Activated CD8-positive, alpha-beta memory T cell treated with anti-CD3 and anti-CD28 coated beads, Interleukin-2, amount 10 ng/mL, durations not matched to agents 7 days and 5 days (primary cell): ENCODE measurements at regions not wholly inside any gene's neighbourhood (a gene's known extent, or its start where the extent isn't known, plus 50 kb on each side); places are given as distances from the start of the nearest gene placed in this dataset.

Experiments
- ATAC-seq: fragments of 150-1000 bp; cut with Tn5 transposase; one replicate; pipeline ENCODE4 v1.10.0; 2021; ENCODE audit warnings: moderate library complexity
- CTCF ChIA-PET: fragments of 350-600 bp; sonication (Branson Sonifier 250); formaldehyde crosslinking; loops from one replicate; lab custom pipeline; 2021; ENCODE audit warnings: antibody characterized with exemption; lab: Charles Lee
- DNase-seq: peaks from one replicate; pipeline ENCODE4 v3.0.0-alpha.2; 2020
- H3K27ac Mint-ChIP-seq: one replicate; pipeline ENCODE4 v1.8.0; 2021; ENCODE audit warnings: mild to moderate bottlenecking, mixed read lengths
- H3K27me3 Mint-ChIP-seq: one replicate; pipeline ENCODE4 v1.8.0; 2021; ENCODE audit warnings: mixed read lengths
- H3K36me3 Mint-ChIP-seq: one replicate; pipeline ENCODE4 v1.8.0; 2021; ENCODE audit warnings: mild to moderate bottlenecking, mixed read lengths
- H3K4me1 Mint-ChIP-seq: one replicate; pipeline ENCODE4 v1.8.0; 2021; ENCODE audit warnings: mixed read lengths
- H3K4me3 Mint-ChIP-seq: one replicate; pipeline ENCODE4 v1.8.0; 2021; ENCODE audit warnings: mild to moderate bottlenecking, moderate library complexity, mixed read lengths
- H3K9me3 Mint-ChIP-seq: one replicate; pipeline ENCODE4 v1.8.0; 2022; ENCODE audit warnings: low read depth, mixed read lengths

DNA sequence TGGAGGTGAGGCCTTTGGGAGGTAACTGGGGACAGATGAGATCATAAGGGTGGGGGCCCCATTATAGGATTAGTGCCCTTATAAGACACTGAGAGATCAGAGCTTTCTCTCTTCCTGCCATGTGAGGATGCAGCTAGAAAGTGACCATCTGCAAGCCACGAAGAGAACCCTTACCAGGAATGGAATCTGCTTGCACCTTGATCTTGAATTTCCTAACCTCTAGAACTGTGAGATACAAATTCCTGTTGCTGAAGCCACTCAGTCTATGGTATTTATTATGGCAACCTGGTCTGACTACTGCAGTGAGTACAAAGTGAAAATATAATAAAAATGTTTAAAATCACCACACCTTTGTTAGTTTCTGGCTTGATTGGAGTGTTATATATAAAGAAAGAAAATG is 388.0 kb downstream of the LMO7 start:
- Mint-ChIP-seq H3K4me3 (no peak overlapping the region), H3K27ac (no peak overlapping the region), H3K36me3 (no peaks in the 10 kb centered on the region), H3K4me1 (no peaks in the 10 kb centered on the region), H3K9me3 (no peaks in the 10 kb centered on the region), H3K27me3 (peaks cover 4% of the 10 kb centered on the region)
- CTCF ChIA-PET, result interaction anchor here (1.5 kb wide), 1 partner anchor 148 kb away, joined by 4 read pairs; no protein-coding TSS in a partner anchor
- no peak for ATAC-seq
- DNase-seq, result no peak

DNA sequence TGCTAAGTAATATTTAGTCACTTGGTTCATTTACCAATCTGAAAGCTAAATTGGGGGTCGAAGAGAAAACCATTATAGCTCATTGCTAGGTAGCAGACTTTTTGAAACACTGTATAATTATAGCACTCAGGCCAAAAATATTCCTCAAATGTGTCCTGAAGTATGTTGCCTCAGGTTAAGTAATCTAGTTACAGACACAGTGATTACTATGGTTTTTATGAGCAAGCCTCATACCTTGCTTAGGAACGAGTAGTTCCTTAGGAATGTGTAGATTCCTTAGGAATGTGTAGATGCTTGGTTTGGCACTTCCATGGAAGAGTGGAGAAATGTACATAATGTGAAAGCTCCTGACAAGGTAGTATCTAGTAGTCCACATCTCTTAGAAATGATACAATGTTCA is 387.5 kb downstream of the LMO7 start:
- Mint-ChIP-seq H3K27ac (no peak overlapping the region), H3K4me1 (no peaks in the 10 kb centered on the region), H3K36me3 (no peaks in the 10 kb centered on the region), H3K27me3 (peaks cover 4% of the 10 kb centered on the region), H3K4me3 (no peak overlapping the region), H3K9me3 (no peaks in the 10 kb centered on the region)
- CTCF ChIA-PET, result interaction anchor here (1.5 kb wide), 1 partner anchor 148 kb away, joined by 4 read pairs; no protein-coding TSS in a partner anchor
- ATAC-seq, result no peak
- no peak for DNase-seq

DNA sequence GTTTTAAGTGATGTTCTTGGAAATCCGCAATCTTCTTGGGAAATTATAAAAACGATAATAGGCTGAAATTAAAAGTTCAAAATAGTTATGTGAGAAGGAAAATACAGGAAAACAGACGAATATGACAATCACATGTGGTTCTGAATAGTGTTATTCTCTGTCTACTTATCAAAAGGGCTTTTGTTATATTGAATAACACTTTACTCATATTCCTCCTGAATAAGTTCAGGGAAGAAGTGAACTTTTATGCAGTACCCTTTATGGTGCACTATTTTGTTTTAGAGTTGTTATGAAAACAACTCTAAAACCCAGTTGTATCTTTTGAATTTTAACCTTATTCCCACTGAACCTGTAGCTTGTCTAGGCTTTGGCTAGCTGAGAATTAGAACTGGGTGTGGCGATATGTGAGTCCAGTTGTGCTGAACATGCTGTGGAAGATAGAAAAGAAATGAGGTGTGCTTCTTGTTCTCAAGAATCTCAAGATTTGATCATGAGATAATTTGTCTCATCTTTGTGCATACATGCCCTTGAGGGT is 384.4 kb downstream of the LMO7 start:
- Mint-ChIP-seq H3K27ac (no peak overlapping the region), H3K9me3 (no peaks in the 10 kb centered on the region), H3K4me1 (no peaks in the 10 kb centered on the region), H3K36me3 (no peaks in the 10 kb centered on the region), H3K27me3 (peaks cover 3% of the 10 kb centered on the region), H3K4me3 (no peak overlapping the region)
- CTCF ChIA-PET, result no interaction called here
- ATAC-seq (no peak), DNase-seq (no peak)

DNA sequence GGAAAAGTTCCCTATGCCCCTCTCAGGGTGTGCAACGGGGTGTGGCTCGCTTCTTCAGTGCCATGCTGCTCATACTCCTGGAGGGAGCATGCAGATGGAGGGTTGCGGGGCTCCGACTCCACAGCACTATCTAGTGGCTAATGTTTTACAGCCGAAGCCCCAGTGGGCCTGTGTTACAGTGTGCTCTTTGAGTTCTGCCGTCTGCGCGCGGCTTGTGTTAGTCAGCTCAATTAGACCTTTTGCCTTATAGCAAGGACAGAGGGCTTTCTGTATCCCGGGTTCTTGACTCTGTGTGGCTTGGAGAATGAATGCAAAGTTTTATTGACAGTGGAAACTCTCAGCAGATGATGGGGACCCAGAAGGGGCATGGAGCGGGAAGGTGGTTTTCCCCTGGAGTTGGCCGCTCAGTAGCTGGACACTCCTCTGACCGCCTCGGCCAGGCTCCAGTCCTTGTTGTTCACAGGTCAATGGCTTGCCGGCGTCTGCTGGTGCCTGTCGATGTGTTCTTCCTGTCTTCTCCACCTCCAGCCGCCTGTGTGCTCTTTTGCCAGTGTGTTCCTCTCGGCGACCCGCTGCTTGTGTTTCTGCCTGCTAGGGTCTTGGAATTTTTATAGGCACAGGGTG is 383.4 kb downstream of the LMO7 start:
- Mint-ChIP-seq H3K4me3 (no peak overlapping the region), H3K36me3 (no peaks in the 10 kb centered on the region), H3K27ac (no peak overlapping the region), H3K27me3 (peaks cover 3% of the 10 kb centered on the region), H3K4me1 (no peaks in the 10 kb centered on the region), H3K9me3 (no peaks in the 10 kb centered on the region)
- CTCF ChIA-PET, result no interaction called here
- DNase-seq, result no peak
- no peak for ATAC-seq

DNA sequence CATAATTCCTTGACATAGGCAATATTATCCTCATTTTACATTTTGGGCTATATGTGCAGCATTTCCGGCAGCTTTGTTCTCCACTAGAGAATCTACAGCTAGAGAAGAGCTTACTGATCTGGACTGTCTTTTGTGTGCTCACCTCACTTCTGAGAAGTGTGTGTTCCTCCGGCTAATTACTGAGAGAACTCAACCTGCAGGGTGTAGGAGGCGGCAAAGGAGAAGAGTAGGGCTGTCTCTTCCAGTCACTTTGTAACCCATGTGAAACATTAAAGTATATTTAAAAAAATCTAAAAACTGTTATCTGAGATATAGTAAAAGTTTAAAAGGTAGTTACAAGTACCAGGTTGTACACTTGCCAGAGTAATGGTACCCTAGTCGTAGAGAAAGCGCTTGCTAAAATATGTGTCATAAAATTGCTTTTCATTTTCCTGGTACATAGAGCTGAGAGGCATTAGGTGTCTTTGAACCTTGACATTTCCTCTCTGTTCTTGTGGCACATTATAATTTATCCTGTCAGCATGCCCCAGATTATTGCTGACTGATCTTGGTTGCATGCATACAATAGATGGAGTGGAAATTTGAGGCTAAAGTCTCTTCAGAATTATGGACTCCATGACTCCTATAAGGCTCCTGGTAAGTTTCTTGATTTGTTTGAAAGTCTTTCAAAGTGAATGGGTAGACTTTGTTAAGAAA is 381.9 kb downstream of the LMO7 start:
- no peaks in the 10 kb centered on the region for H3K36me3 Mint-ChIP-seq
- DNase-seq, result no peak
- H3K27me3 Mint-ChIP-seq, result no peaks in the 10 kb centered on the region
- H3K4me1 Mint-ChIP-seq, result no peaks in the 10 kb centered on the region
- CTCF ChIA-PET, result interaction anchor here (1.2 to 1.5 kb wide), 2 partner anchors 12 to 142 kb away, joined by 4 to 6 read pairs; no protein-coding TSS in a partner anchor
- no peak for ATAC-seq
- H3K4me3 Mint-ChIP-seq, result no peak overlapping the region
- H3K27ac Mint-ChIP-seq, result no peak overlapping the region
- H3K9me3 Mint-ChIP-seq, result no peaks in the 10 kb centered on the region

DNA sequence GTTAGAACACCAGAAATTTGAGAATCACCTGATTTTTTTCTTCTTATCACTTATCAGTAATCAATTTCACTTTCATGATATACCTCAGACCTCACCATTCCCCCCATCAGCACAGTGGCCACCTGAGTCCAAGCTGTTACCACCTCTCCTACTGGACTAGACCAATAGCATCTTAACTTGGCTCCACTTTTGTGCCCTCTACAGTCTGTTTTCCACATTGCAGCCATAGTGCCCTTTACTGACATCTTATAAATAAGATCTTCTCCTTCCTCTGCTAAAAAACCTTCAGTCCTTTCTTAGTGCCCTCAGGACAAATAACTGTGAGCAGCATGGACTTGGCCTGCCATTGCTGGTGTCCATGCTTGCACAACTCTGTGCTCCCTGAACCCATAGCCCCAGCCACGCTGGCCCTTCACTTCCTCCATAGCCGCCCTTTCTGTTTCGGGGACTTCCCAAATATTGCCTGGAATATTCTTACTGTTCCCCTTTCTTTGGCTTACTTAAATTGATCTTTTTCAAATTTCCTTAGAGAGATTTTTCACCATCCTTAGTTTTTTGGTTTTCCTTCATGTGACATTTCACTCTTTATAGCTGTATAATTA is 380.8 kb downstream of the LMO7 start:
- Mint-ChIP-seq H3K27me3 (no peaks in the 10 kb centered on the region), H3K4me1 (no peaks in the 10 kb centered on the region), H3K4me3 (no peak overlapping the region), H3K36me3 (no peaks in the 10 kb centered on the region), H3K27ac (no peak overlapping the region), H3K9me3 (no peaks in the 10 kb centered on the region)
- CTCF ChIA-PET, result interaction anchor here (1.2 to 1.5 kb wide), 2 partner anchors 13 to 140 kb away, joined by 4 to 6 read pairs; no protein-coding TSS in a partner anchor
- peak; percentile 51 for ATAC-seq
- no peak for DNase-seq

DNA sequence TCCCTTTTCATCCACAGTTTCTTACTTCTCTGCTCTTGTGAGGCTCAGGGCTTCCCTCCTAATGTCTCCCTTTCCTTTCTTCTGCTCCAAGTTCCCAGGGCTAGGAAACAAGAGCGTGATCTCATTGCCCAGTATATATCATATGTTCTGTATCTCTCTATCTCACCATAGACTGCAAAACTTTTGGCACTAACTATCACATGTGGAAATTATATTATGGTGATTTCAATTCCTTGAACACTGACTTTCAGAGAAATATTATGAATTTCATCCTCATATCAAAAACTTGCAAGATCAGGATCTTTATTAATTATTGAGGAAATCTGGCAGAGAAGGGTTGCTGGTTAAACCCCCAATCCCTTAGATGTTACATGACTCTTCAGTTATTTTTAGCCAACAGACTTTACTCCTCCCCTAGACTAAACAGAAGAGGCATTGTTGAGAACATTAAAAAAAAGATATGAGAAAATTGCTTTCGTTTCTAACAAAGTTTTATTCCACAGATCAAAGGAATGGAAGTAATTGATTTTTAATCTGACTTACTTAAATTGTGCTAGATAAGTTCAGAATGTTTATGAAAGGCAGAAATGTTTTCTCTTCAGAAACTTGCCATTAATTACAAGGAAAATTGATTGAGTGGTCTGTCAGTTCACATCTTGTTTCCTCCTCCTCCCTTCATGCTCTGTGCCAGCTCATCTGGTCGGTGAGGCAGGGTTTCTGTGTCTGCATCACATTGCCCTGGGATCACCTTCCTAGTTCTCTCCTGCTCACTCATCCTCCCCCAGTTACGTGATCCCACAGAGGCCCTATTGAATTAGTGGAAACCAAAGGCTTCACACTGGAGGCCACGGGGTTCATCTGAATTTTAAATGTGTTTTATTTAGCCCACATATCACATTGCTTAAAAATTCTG is 378.5 kb downstream of the LMO7 start:
- no peak for ATAC-seq

DNA sequence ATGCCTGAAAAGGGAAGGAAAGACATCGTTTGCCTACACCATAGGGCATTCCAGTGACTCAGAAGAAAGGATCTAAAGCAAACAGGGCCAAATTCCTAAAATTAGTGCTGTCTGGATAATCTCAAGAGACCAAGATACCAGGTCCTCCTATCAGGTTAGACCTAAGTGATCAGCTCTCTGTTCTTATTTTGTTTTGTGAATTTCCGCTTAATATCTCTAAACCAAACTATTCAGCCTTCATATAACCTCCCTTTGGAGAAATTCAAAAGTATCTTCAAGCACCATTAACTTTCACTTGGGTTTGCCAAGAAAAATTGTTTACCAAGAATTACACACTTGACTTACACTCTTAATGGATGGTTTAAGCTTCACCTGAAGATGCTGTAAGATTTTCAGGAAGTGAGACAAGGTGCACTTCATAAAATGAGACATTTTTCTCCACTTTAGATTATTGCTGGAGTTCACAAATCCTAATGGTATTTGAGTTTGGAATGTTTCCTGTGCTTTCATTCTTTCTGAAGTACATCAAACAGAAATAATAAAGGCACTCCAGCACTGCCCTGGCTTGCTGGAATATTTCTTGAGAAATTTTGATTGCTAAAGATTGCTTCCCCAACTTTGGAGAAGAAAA is 376.1 kb downstream of the LMO7 start:
- no peak overlapping the region for H3K27ac Mint-ChIP-seq
- DNase-seq (no peak), ATAC-seq (no peak)
- peaks cover 3% of the 10 kb centered on the region for H3K27me3 Mint-ChIP-seq
- H3K9me3 Mint-ChIP-seq, result no peaks in the 10 kb centered on the region
- H3K4me1 Mint-ChIP-seq, result no peaks in the 10 kb centered on the region
- no peaks in the 10 kb centered on the region for H3K36me3 Mint-ChIP-seq
- H3K4me3 Mint-ChIP-seq, result no peak overlapping the region
- CTCF ChIA-PET, result no interaction called here

More for the DNA sequence above, 378.5 kb downstream of the LMO7 start:
- no peaks in the 10 kb centered on the region for H3K36me3 Mint-ChIP-seq
- no peak for DNase-seq
- H3K4me1 Mint-ChIP-seq, result no peaks in the 10 kb centered on the region
- H3K9me3 Mint-ChIP-seq, result no peaks in the 10 kb centered on the region
- no peaks in the 10 kb centered on the region for H3K27me3 Mint-ChIP-seq
- no peak overlapping the region for H3K4me3 Mint-ChIP-seq
- CTCF ChIA-PET, result no interaction called here
- H3K27ac Mint-ChIP-seq, result no peak overlapping the region

DNA sequence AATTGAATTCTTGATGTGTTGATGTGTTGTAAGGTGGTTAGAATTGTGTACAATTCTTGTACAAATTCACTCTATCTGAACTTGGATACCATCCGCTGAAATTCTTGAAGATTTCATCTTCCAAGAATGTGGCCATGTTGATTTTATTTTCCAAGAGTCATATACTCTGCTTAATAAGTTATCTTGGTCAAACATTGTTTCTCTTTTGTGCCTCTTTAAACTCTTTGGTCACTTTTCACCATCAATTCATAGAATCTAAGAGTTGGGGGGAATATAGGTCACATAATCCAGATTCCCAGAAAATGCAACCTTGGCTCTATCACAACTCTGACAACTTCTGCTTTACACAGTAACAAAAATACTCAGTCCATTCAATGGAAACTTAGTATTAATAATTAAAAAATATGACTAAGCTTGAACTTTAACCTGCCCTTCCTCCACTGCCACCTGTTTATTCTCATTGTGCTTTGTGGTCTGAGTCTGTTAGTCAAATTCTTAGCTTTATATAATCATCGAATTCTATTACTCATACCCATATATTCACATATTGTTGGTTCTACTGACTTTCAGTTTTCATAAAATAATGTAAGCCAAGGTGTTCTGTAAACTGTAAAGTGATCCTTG is 373.2 kb downstream of the LMO7 start:
- Mint-ChIP-seq H3K4me3 (no peak overlapping the region), H3K36me3 (no peaks in the 10 kb centered on the region), H3K9me3 (no peaks in the 10 kb centered on the region), H3K4me1 (no peaks in the 10 kb centered on the region), H3K27ac (no peak overlapping the region), H3K27me3 (peaks cover 3% of the 10 kb centered on the region)
- no peak for ATAC-seq
- CTCF ChIA-PET, result no interaction called here
- no peak for DNase-seq

DNA sequence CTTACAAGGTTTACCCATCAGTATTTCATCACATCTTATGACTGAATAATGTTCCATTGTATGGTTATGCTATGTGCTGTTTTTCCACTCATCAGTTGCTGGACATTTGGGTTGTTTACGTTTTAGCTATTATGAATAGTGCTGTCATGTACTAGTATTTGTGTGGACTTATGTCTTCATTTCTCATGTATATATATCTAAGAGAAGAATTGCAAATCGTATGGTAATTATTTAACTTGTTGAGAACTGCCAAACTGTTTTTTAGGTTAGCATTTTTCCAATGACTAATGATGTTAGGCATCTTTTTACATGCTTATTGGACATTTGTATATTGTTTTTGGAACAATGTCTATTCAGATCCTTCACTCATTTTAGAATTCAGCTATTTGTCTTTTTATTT is 368.3 kb downstream of the LMO7 start:
- CTCF ChIA-PET, result no interaction called here
- DNase-seq, result no peak
- Mint-ChIP-seq H3K4me3 (no peak overlapping the region), H3K4me1 (no peaks in the 10 kb centered on the region), H3K27me3 (peaks cover 3% of the 10 kb centered on the region), H3K36me3 (no peaks in the 10 kb centered on the region), H3K27ac (no peak overlapping the region), H3K9me3 (no peaks in the 10 kb centered on the region)
- ATAC-seq, result no peak

DNA sequence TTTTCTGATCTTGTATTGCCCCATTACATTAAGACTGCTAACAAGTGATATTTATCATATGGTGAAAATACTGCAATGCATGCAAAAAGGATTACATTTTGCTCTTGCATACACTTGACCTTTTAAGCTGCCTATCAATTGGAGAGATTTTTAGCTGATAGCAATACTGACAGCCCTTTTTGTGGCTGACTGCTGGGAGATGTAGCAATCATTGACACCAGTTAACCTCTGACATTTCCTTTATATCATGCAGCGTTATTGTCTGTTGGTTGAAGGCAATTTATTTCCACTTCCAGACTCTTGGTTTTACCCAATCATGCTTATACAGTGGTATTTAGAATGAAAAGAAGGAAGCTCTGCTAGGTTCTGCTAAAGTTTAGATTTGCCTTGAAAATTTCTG is 364.0 kb downstream of the LMO7 start:
- H3K4me3 Mint-ChIP-seq, result no peak overlapping the region
- no peaks in the 10 kb centered on the region for H3K4me1 Mint-ChIP-seq
- no peaks in the 10 kb centered on the region for H3K36me3 Mint-ChIP-seq
- ATAC-seq (no peak), DNase-seq (no peak)
- CTCF ChIA-PET, result no interaction called here
- no peak overlapping the region for H3K27ac Mint-ChIP-seq
- H3K9me3 Mint-ChIP-seq, result no peaks in the 10 kb centered on the region
- no peaks in the 10 kb centered on the region for H3K27me3 Mint-ChIP-seq

DNA sequence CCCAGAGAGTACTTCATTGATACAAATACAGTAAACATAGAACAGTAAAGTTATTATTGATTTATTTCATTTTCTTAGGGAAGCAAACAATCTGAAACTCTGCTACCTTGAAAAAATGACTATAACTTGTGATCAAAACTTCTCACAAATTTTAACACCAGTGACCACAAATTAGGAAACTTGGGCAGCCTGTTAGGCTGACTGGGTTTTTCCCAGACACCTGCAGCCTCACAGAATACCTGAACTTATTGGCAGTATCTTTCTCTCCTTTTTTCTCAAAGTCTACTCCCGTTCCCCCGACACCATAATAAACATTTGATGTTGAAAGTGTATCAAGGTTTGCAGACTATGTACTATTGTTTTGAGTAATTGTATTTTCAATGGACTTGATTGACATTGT is 360.5 kb downstream of the LMO7 start:
- CTCF ChIA-PET, result no interaction called here
- ATAC-seq (no peak), DNase-seq (no peak)
- Mint-ChIP-seq H3K9me3 (no peaks in the 10 kb centered on the region), H3K4me3 (no peak overlapping the region), H3K27ac (no peak overlapping the region), H3K27me3 (no peaks in the 10 kb centered on the region), H3K4me1 (no peaks in the 10 kb centered on the region), H3K36me3 (no peaks in the 10 kb centered on the region)
